ENCODE measurements at regions not wholly inside any gene's neighbourhood (a gene's known extent, or its start where the extent isn't known, plus 50 kb on each side); places are given as distances from the start of the nearest gene placed in this dataset.

GRCh38 chr9:81480828-81481604, 208.3 kb downstream of the TLE1 start:
- DNase-seq = no peak

- no peak for DNase-seq
Measured at GRCh38 chr9:81479573-81479972, 209.8 kb downstream of the TLE1 start.

GRCh38 chr9:81477669-81478068, 211.7 kb downstream of the TLE1 start:
- DNase-seq = no peak

- no peak for DNase-seq
Measured at GRCh38 chr9:81476813-81477490, 212.4 kb downstream of the TLE1 start.

- DNase-seq = no peak
Measured at GRCh38 chr9:81474792-81475191, 214.6 kb downstream of the TLE1 start.

GRCh38 chr9:81474125-81474524, 215.2 kb downstream of the TLE1 start:
- DNase-seq = no peak

- no peak for DNase-seq
Measured at GRCh38 chr9:81473708-81474107, 215.6 kb downstream of the TLE1 start.

GRCh38 chr9:81473206-81473605, 216.1 kb downstream of the TLE1 start:
- DNase-seq = no peak

- DNase-seq = no peak
Measured at GRCh38 chr9:81472701-81473100, 216.6 kb downstream of the TLE1 start.

GRCh38 chr9:81470864-81471263, 218.5 kb downstream of the TLE1 start:
- DNase-seq = no peak

- no peak for DNase-seq
Measured at GRCh38 chr9:81468084-81468595, 221.2 kb downstream of the TLE1 start.

GRCh38 chr9:81466981-81467380, 222.4 kb downstream of the TLE1 start:
- DNase-seq = no peak

- DNase-seq = no peak
Measured at GRCh38 chr9:81465468-81466011, 223.8 kb downstream of the TLE1 start.

- DNase-seq = no peak
Measured at GRCh38 chr9:81462801-81463200, 226.5 kb downstream of the TLE1 start.

- no peak for DNase-seq
Measured at GRCh38 chr9:81461196-81461595, 228.2 kb downstream of the TLE1 start.

- DNase-seq = no peak
Measured at GRCh38 chr9:81460693-81461092, 228.7 kb downstream of the TLE1 start.

- no peak for DNase-seq
Measured at GRCh38 chr9:81459591-81459990, 229.8 kb downstream of the TLE1 start.

GRCh38 chr9:81456431-81457006, 232.8 kb downstream of the TLE1 start:
- no peak for DNase-seq

- no peak for DNase-seq
Measured at GRCh38 chr9:81455462-81456219, 233.7 kb downstream of the TLE1 start.

- DNase-seq = no peak
Measured at GRCh38 chr9:81445331-81445921, 243.9 kb downstream of the TLE1 start.

- DNase-seq = no peak
Measured at GRCh38 chr9:81431641-81432040, 257.7 kb downstream of the TLE1 start.

- no peak for DNase-seq
Measured at GRCh38 chr9:81430727-81431126, 258.6 kb downstream of the TLE1 start.

- DNase-seq = no peak
Measured at GRCh38 chr9:81427870-81428269, 261.5 kb downstream of the TLE1 start.

All from activated T-cell treated with anti-CD3 and anti-CD28 coated beads, Interleukin-2, amount 50 U/mL, for 1 hour (primary cell).